Spleen (tissue), 7 donors: ENCODE measurements at regions not wholly inside any gene's neighbourhood (a gene's known extent, or its start where the extent isn't known, plus 50 kb on each side); places are given as distances from the start of the nearest gene placed in this dataset.

Experiments used
- POLR2A ChIP-seq, 3 donors: fragments of 450-650 bp; IDR thresholded peaks; one replicate each; pipeline ENCODE4 v1.5.1; 2017; ENCODE audit warnings: antibody characterized with exemption in 3 of 3, mild to moderate bottlenecking in 1 of 3
- POLR2AphosphoS5 ChIP-seq, 3 donors: sonication (generic); formaldehyde crosslinking; IDR thresholded peaks; one replicate each; pipeline ENCODE4 v1.5.1; 2017; ENCODE audit warnings: antibody characterized with exemption in 3 of 3
- TF ChIP-seq, protein P1 (sequence below), 11 experiments: fragments of 200-600 bp in 7 of 11; fragments of 450-650 bp in 4 of 11; sonication (generic) in 4 of 11; IDR thresholded peaks in 8 of 11; conservative IDR thresholded peaks in 3 of 11; 1 replicate in 7 of 11; 2 replicates in 4 of 11; pipeline versions ENCODE4 v1.4.0 to v1.8.0; 2016 to 2021; ENCODE audit warnings: antibody characterized with exemption in 11 of 11, inconsistent platforms in 4 of 11, mild to moderate bottlenecking in 1 of 11
- donor health status: DM: no; HTN: no; CAD: no; lungs with moderate emphysema.
- donor health status: DM: no; HTN: no; CAD: no.
- donor health status: DM: no; HTN: no; CAD: no.

DNA sequence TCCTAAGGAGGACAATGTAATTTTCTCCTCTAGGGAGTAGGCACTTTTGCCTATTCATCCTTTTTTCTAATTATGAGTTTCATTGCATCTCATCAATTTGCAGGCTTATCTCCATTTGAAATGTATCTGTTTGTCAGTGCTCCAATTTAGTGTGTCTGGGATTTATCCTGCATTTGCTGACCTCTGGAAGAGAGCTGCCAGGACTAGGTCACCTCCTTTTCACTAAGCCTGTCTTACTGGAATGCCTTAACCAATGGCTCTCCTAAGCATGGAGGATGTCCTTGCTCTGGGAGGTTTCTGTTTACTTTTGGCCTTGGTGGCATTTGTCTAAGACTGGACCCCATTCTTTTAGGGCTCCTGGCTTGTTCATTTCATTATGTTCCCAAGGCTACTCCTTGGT is 261.5 kb downstream of the NEBL start:
- TF ChIP-seq, protein P1, sequence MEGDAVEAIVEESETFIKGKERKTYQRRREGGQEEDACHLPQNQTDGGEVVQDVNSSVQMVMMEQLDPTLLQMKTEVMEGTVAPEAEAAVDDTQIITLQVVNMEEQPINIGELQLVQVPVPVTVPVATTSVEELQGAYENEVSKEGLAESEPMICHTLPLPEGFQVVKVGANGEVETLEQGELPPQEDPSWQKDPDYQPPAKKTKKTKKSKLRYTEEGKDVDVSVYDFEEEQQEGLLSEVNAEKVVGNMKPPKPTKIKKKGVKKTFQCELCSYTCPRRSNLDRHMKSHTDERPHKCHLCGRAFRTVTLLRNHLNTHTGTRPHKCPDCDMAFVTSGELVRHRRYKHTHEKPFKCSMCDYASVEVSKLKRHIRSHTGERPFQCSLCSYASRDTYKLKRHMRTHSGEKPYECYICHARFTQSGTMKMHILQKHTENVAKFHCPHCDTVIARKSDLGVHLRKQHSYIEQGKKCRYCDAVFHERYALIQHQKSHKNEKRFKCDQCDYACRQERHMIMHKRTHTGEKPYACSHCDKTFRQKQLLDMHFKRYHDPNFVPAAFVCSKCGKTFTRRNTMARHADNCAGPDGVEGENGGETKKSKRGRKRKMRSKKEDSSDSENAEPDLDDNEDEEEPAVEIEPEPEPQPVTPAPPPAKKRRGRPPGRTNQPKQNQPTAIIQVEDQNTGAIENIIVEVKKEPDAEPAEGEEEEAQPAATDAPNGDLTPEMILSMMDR (IDR thresholded peaks at IDR 0.05 in 8 of 11, conservative IDR thresholded peaks at IDR 0.05 in 3 of 11): no peak
- TF ChIP-seq POLR2A (IDR thresholded peaks at IDR 0.05): no peak
- TF ChIP-seq POLR2AphosphoS5 (IDR thresholded peaks at IDR 0.05): no peak
